ENCODE measurements at regions not wholly inside any gene's neighbourhood (a gene's known extent, or its start where the extent isn't known, plus 50 kb on each side); places are given as distances from the start of the nearest gene placed in this dataset.

- no peak for DNase-seq
Measured at GRCh38 chr11:80529726-80530125, 1088.9 kb upstream of the TENM4 start.

- DNase-seq: no peak
Measured at GRCh38 chr11:80525663-80526405, 1085.0 kb upstream of the TENM4 start.

GRCh38 chr11:80524349-80524748 lies 1083.5 kb upstream of the TENM4 start:
- DNase-seq: no peak

- no peak for DNase-seq
Measured at GRCh38 chr11:80523057-80523456, 1082.2 kb upstream of the TENM4 start.

GRCh38 chr11:80521592-80521991 lies 1080.8 kb upstream of the TENM4 start:
- DNase-seq: no peak

GRCh38 chr11:80520507-80520887 lies 1079.7 kb upstream of the TENM4 start:
- no peak for DNase-seq

GRCh38 chr11:80519596-80520506 lies 1079.0 kb upstream of the TENM4 start:
- no peak for DNase-seq

GRCh38 chr11:80517701-80518100 lies 1076.9 kb upstream of the TENM4 start:
- no peak for DNase-seq

GRCh38 chr11:80515097-80515496 lies 1074.3 kb upstream of the TENM4 start:
- DNase-seq: no peak

GRCh38 chr11:80512491-80512890 lies 1071.7 kb upstream of the TENM4 start:
- no peak for DNase-seq

- no peak for DNase-seq
Measured at GRCh38 chr11:80505771-80506170, 1064.9 kb upstream of the TENM4 start.

- DNase-seq: no peak
Measured at GRCh38 chr11:80503990-80504389, 1063.2 kb upstream of the TENM4 start.

- DNase-seq: no peak
Measured at GRCh38 chr11:80502511-80502910, 1061.7 kb upstream of the TENM4 start.

- no peak for DNase-seq
Measured at GRCh38 chr11:80495116-80495515, 1054.3 kb upstream of the TENM4 start.

GRCh38 chr11:80487952-80488351 lies 1047.1 kb upstream of the TENM4 start:
- no peak for DNase-seq

- DNase-seq: no peak
Measured at GRCh38 chr11:80486678-80487077, 1045.8 kb upstream of the TENM4 start.

- no peak for DNase-seq
Measured at GRCh38 chr11:80477178-80477577, 1036.3 kb upstream of the TENM4 start.

GRCh38 chr11:80473562-80473961 lies 1032.7 kb upstream of the TENM4 start:
- no peak for DNase-seq

- no peak for DNase-seq
Measured at GRCh38 chr11:80469871-80470270, 1029.0 kb upstream of the TENM4 start.

GRCh38 chr11:80466570-80466969 lies 1025.7 kb upstream of the TENM4 start:
- DNase-seq: no peak

GRCh38 chr11:80462211-80462610 lies 1021.4 kb upstream of the TENM4 start:
- DNase-seq: no peak

GRCh38 chr11:80458376-80458775 lies 1017.5 kb upstream of the TENM4 start:
- no peak for DNase-seq

GRCh38 chr11:80457823-80458222 lies 1017.0 kb upstream of the TENM4 start:
- DNase-seq: no peak

GRCh38 chr11:80455818-80456217 lies 1015.0 kb upstream of the TENM4 start:
- DNase-seq: no peak

Data from DMS79 treated with DMSO at 0.1 percent for 48 hours (cell line).